Stimulated activated CD4-positive, alpha-beta T cell treated with anti-CD3 and anti-CD28 coated beads, Interleukin-4, amount 100 ng/mL, for 48 hours (primary cell): ENCODE measurements at regions not wholly inside any gene's neighbourhood (a gene's known extent, or its start where the extent isn't known, plus 50 kb on each side); places are given as distances from the start of the nearest gene placed in this dataset.
"Not testable (repeated sequence)": the region's sequence is repeated elsewhere in the genome, so short reads cannot be mapped to it uniquely, and the experiment has no call there.

Source experiments
- DNase-seq, 2 donors: peaks; one replicate each; pipeline ENCODE4 v3.0.0-alpha.2; 2020; ENCODE audit warnings: low read depth in 2 of 2

GRCh38 chr1:157368941-157369340 is 183.4 kb downstream of the FCRL5 start:
- DNase-seq: not testable (repeated sequence)

GRCh38 chr1:157368363-157368762 is 184.0 kb downstream of the FCRL5 start:
- DNase-seq: no peak

DNA sequence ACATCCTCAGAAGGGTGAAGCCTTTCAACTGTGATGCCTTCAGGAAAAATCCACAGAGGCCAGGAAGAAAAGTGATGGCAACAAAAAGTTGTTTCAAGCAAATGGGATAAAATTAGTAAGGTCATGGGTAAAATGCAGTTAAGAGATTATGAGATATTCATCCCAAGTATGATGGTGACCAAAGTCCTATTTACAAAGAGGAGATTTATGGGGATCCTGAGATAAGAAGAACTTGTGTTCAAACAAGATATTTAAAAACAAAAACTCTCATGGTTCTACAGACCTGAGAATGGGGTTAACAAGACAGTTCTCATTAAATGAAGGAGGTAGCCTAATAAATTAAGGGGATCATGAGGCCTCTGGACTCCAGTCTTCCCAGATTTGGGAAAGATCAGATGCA is 184.4 kb downstream of the FCRL5 start:
- DNase-seq: no peak

GRCh38 chr1:157367091-157367739 is 185.1 kb downstream of the FCRL5 start:
- DNase-seq: no peak

GRCh38 chr1:157364612-157365011 is 187.7 kb downstream of the FCRL5 start:
- DNase-seq: no peak

GRCh38 chr1:157363660-157364140 is 188.6 kb downstream of the FCRL5 start:
- no peak for DNase-seq

DNA sequence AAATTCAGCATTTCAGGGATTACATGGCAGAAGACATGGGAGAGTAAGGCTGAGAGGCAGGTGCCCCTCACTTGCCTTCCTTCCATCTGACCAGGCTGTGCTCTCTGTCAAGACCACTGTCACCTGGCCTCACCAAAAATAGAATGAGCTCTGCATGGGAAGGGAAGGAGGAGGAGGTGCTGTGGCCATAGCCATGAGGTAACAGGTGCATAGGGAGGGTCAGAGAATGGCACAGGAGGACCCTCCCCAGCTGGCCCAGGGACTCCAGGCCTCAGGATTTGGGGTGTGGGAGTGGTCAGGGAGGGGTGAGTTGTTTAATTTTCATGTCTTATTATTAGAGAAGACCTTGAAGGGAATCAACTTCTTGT is 192.3 kb downstream of the FCRL5 start:
- DNase-seq: no peak

GRCh38 chr1:157359314-157360022 is 192.8 kb downstream of the FCRL5 start:
- DNase-seq: no peak

DNA sequence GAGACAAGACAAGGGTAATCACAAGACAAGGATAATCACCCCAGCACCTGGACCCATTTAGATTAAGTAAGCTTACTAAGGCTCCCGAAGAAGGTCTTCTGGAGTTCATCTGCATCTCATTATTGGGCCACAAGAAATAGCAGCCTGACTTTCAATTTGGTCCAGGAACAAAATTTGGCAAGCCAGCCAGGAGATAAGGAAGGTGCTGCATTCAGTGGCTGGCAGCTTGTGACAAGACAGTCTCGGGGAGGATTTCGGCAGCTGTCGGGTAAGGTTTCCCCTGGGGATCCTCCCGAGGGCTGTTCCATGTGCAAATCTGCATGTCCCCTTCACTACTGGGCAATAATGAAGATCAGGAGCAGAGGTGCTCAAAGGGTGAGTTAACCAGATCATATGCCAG is 195.2 kb downstream of the FCRL5 start:
- no peak for DNase-seq

DNA sequence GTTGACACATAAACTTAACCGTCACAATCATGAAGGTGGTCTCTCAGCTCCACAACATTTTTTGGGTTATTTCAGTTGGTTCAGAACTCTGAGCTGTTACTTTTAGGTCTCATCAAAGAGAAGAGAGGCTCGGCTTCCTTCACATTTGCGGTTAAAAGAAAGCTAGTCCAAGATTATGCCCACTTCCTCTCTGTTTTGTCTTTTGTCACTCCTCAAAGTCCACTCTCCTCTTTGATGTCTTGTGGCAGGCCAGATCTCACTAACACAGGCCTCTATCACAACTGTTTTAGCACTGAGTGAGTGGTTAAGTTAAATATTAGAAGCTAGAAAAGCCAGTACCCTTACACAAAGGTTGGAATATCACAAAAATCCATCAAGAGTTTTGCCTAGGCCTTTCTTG is 195.7 kb downstream of the FCRL5 start:
- DNase-seq: no peak

GRCh38 chr1:157353546-157353945 is 198.8 kb downstream of the FCRL5 start:
- no peak for DNase-seq

DNA sequence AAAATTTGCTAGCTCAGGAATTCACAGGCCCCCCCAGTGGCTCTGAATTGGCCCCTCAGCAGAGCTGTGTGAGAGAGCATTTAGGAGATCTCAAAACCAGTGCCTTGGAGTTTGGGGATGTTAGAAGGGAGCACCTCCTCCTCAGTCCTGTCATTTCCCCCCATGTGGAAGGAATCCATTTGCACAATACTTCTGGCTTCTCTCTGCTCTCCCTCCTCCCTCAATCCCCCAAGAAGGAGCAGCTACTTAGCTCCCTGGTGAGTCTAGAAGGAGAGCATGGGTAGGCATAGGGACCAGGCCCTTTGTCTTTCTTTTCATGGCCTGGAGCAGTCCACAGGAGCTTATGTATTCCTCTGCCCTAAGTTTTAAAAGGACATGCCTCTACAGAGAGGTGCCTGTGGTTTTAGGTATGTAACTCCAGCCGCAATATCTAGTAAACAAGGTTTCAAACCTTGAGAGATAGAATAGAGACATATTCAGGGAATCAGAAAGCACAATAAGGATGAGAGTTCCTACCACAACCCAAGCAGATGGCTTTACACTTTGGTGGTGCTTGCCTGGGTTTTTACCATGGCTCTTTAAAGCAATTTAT is 199.4 kb downstream of the FCRL5 start:
- no peak for DNase-seq

- DNase-seq: no peak
These were observed 200.1 kb downstream of the FCRL5 start for GRCh38 chr1:157352216-157352615.

DNA sequence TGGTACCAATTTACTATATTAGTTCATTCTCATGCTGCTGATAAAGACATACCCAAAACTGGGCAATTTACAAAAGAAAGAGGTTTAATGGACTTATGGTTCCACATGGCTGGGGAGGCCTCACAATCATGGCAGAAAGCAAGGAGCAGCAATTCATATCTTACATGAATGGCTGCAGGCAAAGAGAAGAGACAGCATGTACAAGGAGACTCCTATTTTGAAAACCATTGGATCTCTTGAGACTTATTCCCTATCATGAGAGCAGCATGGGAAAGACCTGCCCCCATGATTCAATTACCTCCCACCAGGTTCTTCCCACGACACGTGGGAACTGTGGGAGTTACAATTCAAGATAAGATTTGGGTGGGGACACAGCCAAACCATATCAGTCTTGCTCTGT is 200.5 kb downstream of the FCRL5 start:
- not testable (repeated sequence) for DNase-seq

DNA sequence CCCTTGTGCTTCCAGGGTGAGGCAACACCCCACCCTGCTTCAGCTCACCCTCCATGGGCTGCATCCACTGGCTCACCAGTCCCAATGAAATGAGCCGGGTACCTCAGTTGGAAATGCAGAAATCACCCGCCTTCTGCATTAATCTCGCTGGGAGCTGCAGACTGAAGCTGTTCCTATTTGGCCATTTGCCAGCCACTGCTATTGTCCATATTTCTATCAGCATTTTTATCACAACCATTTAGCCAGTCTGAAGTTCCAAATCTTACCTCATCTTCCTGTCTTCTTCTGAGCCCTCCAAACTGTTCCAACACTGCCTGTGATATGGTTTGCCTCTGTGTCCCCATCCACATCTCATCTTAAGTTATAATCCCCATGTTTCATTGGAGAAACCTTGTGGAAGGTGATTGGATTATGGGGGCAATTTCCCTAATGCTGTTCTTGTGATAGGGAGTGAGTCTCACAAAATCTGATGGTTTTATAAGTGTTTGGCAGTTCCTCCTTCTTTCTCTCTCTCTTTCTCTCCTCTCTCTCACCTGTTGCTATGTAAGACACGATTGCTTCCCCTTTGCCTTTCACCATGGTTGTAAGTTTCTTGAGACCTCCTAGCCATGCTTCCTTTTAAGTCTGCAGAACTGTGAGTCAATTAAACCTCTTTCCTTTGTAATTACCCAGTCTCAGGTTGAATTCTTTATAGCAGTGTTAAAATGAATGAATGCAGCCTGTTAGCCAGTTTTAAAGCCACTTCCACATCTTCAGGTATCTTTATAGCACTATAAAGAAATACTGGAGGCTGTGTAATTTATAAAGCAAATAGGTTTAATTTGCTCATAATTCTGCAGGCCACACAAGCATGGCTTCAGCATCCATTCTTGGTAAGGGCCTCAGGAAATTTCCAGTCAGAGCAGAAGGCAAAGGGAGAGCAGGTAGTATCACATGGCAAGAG is 203.5 kb downstream of the FCRL5 start:
- DNase-seq: no peak

DNA sequence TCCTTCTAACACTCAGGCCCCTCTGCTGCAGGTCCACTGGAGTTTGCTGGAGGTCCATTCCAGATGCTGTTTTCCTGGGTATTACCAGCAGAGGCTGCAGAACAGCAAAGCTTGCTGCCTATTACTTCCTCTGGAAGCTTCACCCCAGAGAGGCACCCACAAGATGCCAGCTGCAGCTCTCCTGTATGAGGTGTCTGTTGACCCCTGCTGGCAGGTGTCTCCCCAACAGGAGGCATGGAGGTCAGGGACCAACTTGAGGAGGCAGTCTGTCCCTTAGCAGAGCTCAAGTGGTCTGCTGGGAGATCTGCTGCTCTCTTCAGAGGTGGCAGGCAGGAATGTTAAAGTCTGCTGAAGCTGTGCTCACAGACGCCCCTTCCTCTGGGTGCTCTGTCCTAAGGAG is 204.8 kb downstream of the FCRL5 start:
- DNase-seq: no peak

DNA sequence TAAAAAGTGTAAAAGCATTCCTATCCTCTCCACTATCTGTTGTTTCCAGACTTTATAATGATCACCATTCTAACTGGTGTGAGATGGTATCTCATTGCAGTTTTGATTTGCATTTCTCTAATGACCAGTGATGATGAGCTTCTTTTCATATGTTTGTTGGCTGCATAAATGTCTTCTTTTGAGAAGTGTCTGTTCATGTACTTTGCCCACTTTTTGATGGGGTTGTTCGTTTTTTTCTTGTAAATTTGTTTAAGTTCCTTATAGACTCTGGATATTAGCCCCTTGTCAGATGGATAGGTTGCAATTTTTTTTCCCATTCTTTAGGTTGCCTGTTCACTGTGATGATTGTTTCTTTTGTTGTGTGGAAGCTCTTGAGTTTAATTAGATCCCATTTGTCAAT is 199.6 kb upstream of the ETV3 start:
- not testable (repeated sequence) for DNase-seq

- DNase-seq: no peak
These were observed 196.9 kb upstream of the ETV3 start for GRCh38 chr1:157335056-157335455.

GRCh38 chr1:157334041-157334440 is 195.8 kb upstream of the ETV3 start:
- no peak for DNase-seq

- DNase-seq: not testable (repeated sequence)
These were observed 192.0 kb upstream of the ETV3 start for GRCh38 chr1:157330177-157330576.

GRCh38 chr1:157328120-157328519 is 189.9 kb upstream of the ETV3 start:
- DNase-seq: not testable (repeated sequence)
